ENCODE measurements at regions not wholly inside any gene's neighbourhood (a gene's known extent, or its start where the extent isn't known, plus 50 kb on each side); places are given as distances from the start of the nearest gene placed in this dataset.

DNA sequence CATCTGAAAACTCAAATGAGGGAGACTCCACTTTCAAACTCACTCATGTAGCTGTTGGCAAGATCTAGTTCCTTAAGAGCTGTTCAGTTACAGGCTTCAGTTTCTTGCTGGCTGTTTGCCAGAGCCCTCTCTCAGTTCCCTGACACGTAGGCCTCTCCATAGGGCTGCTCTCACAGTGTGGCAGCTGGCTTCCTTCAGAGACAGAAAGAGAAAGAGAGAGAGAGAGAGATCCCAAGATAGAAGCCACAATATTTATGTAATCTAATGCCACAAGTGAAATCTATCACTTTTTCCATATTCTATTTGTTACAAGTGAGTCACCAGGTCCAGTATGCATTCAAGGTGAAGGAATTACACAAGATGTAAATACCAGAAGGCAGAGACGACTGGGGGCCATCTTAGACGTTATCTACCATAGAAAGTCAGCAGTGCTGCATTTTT is 168.8 kb downstream of the RCN1 start:
- TF ChIP-seq, protein P1, sequence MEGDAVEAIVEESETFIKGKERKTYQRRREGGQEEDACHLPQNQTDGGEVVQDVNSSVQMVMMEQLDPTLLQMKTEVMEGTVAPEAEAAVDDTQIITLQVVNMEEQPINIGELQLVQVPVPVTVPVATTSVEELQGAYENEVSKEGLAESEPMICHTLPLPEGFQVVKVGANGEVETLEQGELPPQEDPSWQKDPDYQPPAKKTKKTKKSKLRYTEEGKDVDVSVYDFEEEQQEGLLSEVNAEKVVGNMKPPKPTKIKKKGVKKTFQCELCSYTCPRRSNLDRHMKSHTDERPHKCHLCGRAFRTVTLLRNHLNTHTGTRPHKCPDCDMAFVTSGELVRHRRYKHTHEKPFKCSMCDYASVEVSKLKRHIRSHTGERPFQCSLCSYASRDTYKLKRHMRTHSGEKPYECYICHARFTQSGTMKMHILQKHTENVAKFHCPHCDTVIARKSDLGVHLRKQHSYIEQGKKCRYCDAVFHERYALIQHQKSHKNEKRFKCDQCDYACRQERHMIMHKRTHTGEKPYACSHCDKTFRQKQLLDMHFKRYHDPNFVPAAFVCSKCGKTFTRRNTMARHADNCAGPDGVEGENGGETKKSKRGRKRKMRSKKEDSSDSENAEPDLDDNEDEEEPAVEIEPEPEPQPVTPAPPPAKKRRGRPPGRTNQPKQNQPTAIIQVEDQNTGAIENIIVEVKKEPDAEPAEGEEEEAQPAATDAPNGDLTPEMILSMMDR (optimal IDR thresholded peaks at IDR 0.05 in 1 of 3, IDR thresholded peaks at IDR 0.05 in 1 of 3, conservative IDR thresholded peaks at IDR 0.05 in 1 of 3; ENCODE audit: extremely low read depth in 1 of 3, insufficient read depth in 2 of 3, low read length in 3 of 3): no peak
- TF ChIP-seq EZH2 (IDR thresholded peaks at IDR 0.05; ENCODE audit: low read length): no peak
